Hindlimb muscle (tissue), 1 donor: ENCODE measurements at regions not wholly inside any gene's neighbourhood (a gene's known extent, or its start where the extent isn't known, plus 50 kb on each side); places are given as distances from the start of the nearest gene placed in this dataset.
A peak's percentile ranks its signal among the peaks of the same experiment; 100 is the strongest.

Experiments
- DNase-seq: peaks from one replicate; pipeline ENCODE4 v3.0.0-alpha.2; 2013

- DNase-seq, result peak; percentile 71
Observed at GRCh38 chr5:174311531-174312269, 266.2 kb downstream of the NSG2 start.

- DNase-seq, result no peak
Observed at GRCh38 chr5:174312270-174312617, 266.7 kb downstream of the NSG2 start.

- DNase-seq, result no peak
Observed at GRCh38 chr5:174312641-174313040, 267.1 kb downstream of the NSG2 start.

DNA sequence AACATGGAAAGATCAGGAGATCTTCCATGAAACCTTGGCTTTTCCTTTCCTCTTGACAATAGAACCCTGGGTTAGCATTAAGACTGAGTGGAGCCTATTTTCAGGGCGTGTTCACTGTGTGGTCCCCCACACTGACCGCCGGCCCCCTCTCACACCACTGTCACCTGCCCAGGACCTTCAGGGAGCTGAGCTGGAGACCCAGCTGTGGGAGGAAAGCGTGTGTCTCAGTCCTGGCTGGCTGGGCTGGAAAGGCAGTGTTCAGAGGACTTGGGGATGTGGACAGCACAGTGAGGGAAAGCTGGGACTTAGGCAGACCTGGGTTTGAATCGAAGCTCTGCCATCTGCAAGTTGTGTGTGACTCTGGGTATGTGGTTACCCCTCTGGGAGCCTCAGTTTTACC lies 268.1 kb downstream of the NSG2 start:
- no peak for DNase-seq

DNA sequence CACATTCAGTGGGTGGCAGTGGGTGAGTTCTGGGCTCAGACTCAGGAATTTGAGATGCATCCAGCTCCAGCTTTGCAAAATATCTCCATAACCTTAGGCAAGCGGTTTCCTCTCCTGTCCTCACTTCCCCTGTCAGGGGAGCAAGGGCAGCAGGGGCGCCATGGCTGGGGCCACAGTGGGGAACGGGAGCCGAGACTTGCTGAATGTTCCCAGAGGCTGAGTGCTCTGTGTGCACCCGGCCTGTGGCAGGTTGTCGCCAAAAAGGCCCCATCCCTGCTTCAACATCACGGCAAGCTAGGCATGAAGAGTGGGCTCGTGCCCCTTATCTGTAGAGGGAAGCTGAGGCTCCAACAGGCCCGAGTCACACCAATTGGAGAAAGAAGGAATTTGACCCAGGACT lies 268.8 kb downstream of the NSG2 start:
- DNase-seq, result no peak

DNA sequence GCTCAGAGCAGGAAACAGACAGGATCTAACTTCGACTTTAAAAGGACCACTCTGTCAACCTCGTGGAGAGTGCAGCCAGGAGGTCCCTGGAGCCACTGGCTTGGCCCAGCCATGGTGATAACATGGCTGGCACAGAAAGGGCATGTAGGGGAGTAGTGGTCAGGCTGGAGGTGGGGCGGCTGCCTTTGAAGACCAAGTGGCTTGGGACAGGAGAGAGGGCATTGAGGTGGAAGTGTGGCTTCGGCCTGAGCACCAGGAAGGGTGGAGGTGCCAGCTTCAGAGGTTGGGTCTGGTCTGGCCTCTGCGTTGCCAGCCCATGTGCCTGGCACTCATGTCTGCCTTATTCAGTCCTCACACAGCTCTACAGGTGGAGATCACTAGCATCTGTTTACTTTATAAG lies 270.0 kb downstream of the NSG2 start:
- DNase-seq, result no peak

DNA sequence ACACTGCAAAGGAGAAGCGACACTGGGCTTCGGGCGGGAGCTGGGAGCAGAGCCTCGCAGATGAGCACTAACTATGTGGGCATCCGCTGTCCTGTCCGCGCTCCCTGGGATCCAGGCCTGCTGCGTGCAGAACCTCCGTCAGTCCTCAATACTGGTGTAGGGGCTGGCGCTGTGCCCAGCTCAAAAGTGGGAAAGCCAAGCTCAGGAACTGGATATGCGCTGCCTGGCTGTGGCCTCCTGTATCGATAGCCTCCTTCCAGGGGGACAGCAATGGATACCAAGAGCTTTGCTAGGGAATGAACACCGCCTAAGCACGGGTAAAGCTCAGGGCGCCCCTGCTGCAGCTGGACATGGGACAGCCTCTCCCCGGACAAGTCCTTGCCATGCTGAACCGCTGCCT lies 270.4 kb downstream of the NSG2 start:
- no peak for DNase-seq

DNA sequence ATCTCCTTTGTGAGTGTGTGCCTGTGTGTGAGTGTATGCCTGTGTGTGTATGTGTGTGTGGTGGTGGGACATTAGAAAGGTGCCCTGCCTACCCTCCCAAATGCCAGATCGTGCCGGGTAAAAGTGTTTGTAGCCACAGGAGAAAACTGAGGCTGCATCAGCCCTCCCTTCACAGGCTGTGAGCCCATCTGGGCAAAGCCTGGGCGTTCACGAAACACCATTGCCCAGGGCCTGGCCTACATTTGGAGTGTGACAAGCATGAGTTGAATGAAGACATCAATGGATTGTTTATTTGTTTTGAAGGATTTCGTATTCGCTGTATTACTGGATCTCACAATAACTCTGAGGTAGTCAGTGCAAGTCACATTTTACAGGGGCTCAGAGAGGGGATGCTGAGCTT lies 270.8 kb downstream of the NSG2 start:
- DNase-seq, result no peak

GRCh38 chr5:174317256-174317894 lies 271.9 kb downstream of the NSG2 start:
- DNase-seq, result peak; percentile 32

DNA sequence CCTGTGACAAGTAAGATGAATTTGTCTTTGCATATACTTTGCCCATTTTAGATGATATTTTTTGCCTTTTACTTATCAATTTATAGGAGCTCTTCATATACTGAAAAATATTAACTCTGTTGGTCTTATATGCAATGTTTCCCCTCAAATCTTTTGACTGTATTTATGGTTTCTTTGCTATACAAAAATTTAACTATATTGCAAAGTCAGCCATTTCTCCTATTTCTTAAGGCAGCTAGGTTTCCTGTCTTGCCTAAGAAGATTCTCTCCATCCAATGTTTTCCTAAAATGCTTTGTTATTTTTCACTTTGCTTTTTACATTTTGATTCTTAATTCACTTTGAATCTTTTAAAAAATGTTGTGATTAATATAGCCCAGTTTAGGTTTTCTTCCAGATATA lies 273.1 kb downstream of the NSG2 start:
- no peak for DNase-seq

GRCh38 chr5:174319551-174319950 lies 274.0 kb downstream of the NSG2 start:
- no peak for DNase-seq

GRCh38 chr5:174320051-174320450 lies 274.5 kb downstream of the NSG2 start:
- DNase-seq, result no peak

DNA sequence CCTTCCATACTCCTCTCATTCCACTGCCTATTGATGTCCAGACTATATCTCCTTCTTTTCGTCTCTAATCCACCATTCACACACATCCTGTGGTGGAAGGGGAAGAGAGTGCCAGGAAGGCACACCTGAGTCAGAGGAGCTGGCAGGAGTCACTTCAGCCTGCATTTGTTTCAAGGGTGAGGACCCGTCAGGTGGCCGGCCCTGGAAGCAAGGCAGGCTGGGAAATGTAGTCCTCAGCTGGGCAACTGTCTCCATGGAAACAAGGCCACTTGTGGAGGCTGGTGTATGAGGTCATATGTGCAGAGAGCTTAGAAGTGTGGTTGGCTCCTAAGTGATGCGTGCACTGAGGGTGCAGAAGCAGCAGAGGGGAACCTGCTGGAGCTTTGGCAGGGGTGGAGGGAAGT lies 278.4 kb downstream of the NSG2 start:
- DNase-seq, result no peak

DNA sequence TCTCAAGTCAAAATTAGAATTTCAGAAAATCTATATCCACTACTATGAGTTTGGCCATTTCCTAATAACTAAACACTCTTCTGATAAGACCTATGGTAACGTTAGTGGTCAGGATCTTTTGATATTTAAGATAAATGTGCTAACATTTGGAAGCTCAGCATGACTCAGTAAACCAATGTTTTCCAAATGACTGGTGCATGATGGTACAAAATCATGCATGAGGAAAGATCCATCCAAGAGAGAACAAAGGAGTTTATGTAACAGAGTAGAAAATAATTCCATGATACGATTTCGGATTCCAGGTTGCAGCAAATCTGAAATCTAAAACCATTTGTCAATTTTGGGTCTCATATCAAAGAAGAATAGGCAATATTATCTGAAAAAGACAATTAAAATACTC lies 279.2 kb downstream of the NSG2 start:
- no peak for DNase-seq

DNA sequence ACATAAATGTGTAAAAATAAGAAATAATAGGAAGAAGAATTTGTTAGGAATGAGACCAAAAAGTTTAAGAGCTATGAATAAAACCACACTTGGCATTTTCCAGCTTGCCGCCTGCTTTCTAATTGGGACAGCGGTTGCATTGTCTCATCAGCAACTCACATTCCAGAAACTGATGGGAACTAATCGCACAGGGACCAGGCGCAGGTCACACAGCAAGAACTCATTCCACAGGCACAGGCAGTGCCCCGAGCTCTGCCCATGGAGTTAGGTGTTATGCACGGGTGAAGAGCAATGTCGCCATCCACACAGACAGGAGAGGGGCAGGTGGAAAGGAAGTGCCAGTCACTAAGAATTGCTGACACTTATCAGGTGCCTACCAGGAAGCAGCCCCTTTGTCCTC lies 279.9 kb downstream of the NSG2 start:
- no peak for DNase-seq

DNA sequence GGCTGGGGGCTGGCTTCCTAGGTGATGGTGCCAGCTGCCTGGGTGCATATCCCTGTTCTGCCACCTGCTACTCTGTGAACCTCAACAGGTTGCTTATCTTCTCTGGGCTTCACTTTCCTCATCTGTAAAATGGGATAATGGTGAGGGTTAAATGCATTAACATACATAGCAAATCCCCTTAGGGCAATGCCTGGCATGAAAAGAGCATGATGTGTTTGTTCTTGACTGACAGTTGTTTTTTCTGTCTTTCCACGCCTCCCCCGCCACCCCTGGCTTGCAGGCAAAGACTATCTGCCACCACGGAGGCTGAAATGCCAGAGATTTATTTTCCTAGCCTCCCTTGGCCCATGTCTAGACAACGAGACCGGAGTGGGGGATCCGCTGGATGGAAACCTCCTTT lies 280.5 kb downstream of the NSG2 start:
- no peak for DNase-seq

DNA sequence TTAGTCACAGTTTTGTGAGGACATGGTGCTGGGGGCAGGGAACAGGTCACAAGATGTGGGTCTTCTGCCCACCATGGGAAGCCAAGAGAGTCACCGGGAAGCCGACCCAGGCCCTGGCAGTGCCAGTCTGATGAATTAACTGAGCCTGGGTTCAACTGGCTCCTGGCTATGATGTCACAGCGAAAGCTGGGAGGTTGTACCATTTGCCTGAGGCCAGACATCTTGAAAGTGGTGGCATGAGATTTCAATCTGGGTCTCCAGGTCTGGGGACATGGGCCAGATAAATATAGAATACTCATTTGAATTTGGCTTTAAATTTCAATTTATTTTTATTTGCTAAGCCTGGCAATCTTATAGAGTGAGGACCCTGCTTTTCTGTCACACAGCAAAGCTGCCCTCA lies 280.9 kb downstream of the NSG2 start:
- DNase-seq, result no peak

GRCh38 chr5:174327317-174327864 lies 281.9 kb downstream of the NSG2 start:
- no peak for DNase-seq

DNA sequence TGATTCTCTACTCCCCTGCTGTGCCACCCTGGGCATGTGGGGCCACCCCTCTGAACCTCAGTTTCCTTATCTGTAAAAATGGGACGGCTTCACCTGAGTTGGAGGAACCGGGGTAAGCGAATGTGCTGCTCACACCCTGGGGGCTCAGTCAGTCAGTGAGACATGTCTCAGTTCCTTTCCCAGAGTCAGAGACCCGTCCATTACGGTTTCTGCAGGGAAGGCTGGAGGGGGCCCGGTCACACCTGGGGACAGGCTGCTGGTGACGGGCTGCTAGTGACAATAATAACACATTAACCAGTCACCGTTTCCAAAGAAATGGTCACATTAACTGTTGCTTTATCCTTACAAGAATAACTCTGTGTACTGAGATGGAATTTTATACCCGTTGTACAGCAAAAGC lies 282.4 kb downstream of the NSG2 start:
- no peak for DNase-seq

- no peak for DNase-seq
Observed at GRCh38 chr5:174328631-174329299, 283.3 kb downstream of the NSG2 start.

GRCh38 chr5:174329738-174330137 lies 284.2 kb downstream of the NSG2 start:
- peak; percentile 47 for DNase-seq

DNA sequence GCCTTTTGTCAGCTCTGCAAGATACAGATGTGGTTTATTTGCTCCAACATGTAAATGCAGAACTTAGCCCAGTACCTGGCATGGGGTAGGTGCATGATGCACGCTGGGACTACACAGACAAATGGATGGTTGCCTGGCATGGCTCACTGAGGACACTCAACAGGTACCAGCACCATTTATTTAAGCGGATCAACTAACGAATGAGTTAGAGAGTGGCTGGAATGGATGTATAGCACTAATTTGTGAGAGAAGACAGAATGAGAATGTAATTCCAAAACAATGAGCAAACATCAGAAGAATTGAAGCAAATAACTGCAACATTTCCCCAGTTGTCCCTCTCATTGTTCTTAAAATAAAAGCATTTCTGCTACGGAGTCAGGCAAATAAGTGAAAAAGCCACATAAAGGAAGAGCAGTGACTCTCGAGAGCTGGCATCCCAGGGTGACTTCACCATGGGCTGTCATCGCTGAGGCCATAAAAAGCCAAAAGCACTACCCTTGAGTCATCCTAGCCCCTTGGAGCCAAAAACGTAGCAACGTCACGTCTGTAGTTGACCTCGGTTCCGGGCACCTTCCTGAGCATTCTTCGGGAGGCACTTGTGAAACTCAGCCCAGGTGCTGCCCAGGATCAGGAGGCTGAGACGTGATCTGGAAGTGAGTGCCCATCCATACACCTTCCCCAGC lies 290.3 kb downstream of the NSG2 start:
- no peak for DNase-seq

DNA sequence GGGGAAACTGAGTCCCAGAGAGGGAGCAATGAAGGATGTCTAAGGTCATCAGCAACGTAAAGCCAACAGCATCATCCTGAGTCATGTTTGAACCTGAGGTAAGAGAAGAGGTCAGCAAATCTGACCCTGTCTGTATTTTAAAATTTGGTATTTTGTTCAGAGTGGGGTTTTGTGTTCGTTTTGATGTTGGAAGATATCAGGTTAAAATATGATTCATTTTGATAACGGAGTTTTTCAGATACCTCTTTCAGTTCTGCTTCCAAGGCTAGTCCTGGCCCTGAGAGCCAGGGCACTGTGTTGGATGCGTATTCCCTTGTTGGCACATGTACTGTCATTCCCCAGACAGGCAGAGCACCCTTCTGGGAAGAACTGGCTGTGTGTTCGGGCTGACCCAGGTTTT lies 291.0 kb downstream of the NSG2 start:
- DNase-seq, result no peak
